HG02981 (cell line): ENCODE measurements at regions not wholly inside any gene's neighbourhood (a gene's known extent, or its start where the extent isn't known, plus 50 kb on each side); places are given as distances from the start of the nearest gene placed in this dataset.
"Not testable (repeated sequence)": the region's sequence is repeated elsewhere in the genome, so short reads cannot be mapped to it uniquely, and the experiment has no call there.

Experiments used
- ATAC-seq: cut with Tn5 transposase; IDR thresholded peaks from one replicate; pipeline ENCODE4 v1.9.1; 2021; ENCODE audit warnings: mild to moderate bottlenecking, moderate library complexity; ENCODE audit not compliant: unreplicated experiment

GRCh38 chr14:34139160-34140121 is 188.6 kb upstream of the EGLN3 start:
- ATAC-seq = not testable (repeated sequence)

GRCh38 chr14:34138175-34138574 is 187.3 kb upstream of the EGLN3 start:
- ATAC-seq = no peak

GRCh38 chr14:34137001-34137745 is 186.3 kb upstream of the EGLN3 start:
- no peak for ATAC-seq

- no peak for ATAC-seq
These were observed 184.6 kb upstream of the EGLN3 start for GRCh38 chr14:34135492-34135891.

GRCh38 chr14:34134484-34134883 is 183.6 kb upstream of the EGLN3 start:
- no peak for ATAC-seq

GRCh38 chr14:34129927-34130552 is 179.2 kb upstream of the EGLN3 start:
- ATAC-seq = no peak

- no peak for ATAC-seq
These were observed 177.8 kb upstream of the EGLN3 start for GRCh38 chr14:34128665-34129064.

- ATAC-seq = no peak
These were observed 175.7 kb upstream of the EGLN3 start for GRCh38 chr14:34126586-34126985.

- ATAC-seq = no peak
These were observed 173.7 kb upstream of the EGLN3 start for GRCh38 chr14:34124585-34124984.

GRCh38 chr14:34122650-34123049 is 171.8 kb upstream of the EGLN3 start:
- no peak for ATAC-seq

GRCh38 chr14:34122081-34122480 is 171.2 kb upstream of the EGLN3 start:
- ATAC-seq = no peak

GRCh38 chr14:34120185-34120977 is 169.5 kb upstream of the EGLN3 start:
- no peak for ATAC-seq

GRCh38 chr14:34119107-34119858 is 168.4 kb upstream of the EGLN3 start:
- no peak for ATAC-seq

- no peak for ATAC-seq
These were observed 163.1 kb upstream of the EGLN3 start for GRCh38 chr14:34113991-34114390.

- ATAC-seq = no peak
These were observed 162.2 kb upstream of the EGLN3 start for GRCh38 chr14:34113005-34113511.

- ATAC-seq = no peak
These were observed 161.1 kb upstream of the EGLN3 start for GRCh38 chr14:34111953-34112352.

GRCh38 chr14:34111505-34111904 is 160.6 kb upstream of the EGLN3 start:
- ATAC-seq = no peak

GRCh38 chr14:34110531-34110930 is 159.7 kb upstream of the EGLN3 start:
- ATAC-seq = no peak

- ATAC-seq = no peak
These were observed 156.6 kb upstream of the EGLN3 start for GRCh38 chr14:34107441-34107840.

- no peak for ATAC-seq
These were observed 155.4 kb upstream of the EGLN3 start for GRCh38 chr14:34106310-34106709.
